GM04503 (cell line): ENCODE measurements at regions not wholly inside any gene's neighbourhood (a gene's known extent, or its start where the extent isn't known, plus 50 kb on each side); places are given as distances from the start of the nearest gene placed in this dataset.

Experiments used
- DNase-seq: peaks from one replicate; pipeline ENCODE4 v3.0.0-alpha.2; 2012; ENCODE audit warnings: low read depth

- no peak for DNase-seq
Observed at GRCh38 chr2:238561230-238561629, 134.5 kb downstream of the ASB1 start.

- no peak for DNase-seq
Observed at GRCh38 chr2:238562446-238562845, 135.7 kb downstream of the ASB1 start.

- no peak for DNase-seq
Observed at GRCh38 chr2:238563551-238563950, 136.8 kb downstream of the ASB1 start.

GRCh38 chr2:238564286-238564920 is 137.7 kb downstream of the ASB1 start:
- no peak for DNase-seq

GRCh38 chr2:238565031-238565430 is 138.3 kb downstream of the ASB1 start:
- DNase-seq = no peak

GRCh38 chr2:238566001-238566645 is 139.4 kb downstream of the ASB1 start:
- DNase-seq = no peak

- no peak for DNase-seq
Observed at GRCh38 chr2:238567067-238567855, 140.5 kb downstream of the ASB1 start.

- no peak for DNase-seq
Observed at GRCh38 chr2:238567996-238568395, 141.3 kb downstream of the ASB1 start.

GRCh38 chr2:238568455-238569440 is 142.0 kb downstream of the ASB1 start:
- no peak for DNase-seq

- no peak for DNase-seq
Observed at GRCh38 chr2:238569507-238570195, 142.9 kb downstream of the ASB1 start.

GRCh38 chr2:238570391-238570790 is 143.7 kb downstream of the ASB1 start:
- no peak for DNase-seq

- DNase-seq = no peak
Observed at GRCh38 chr2:238570926-238571325, 144.2 kb downstream of the ASB1 start.

- DNase-seq = no peak
Observed at GRCh38 chr2:238571661-238572372, 145.1 kb downstream of the ASB1 start.

GRCh38 chr2:238573065-238573778 is 146.5 kb downstream of the ASB1 start:
- no peak for DNase-seq

GRCh38 chr2:238573916-238574315 is 147.2 kb downstream of the ASB1 start:
- no peak for DNase-seq

GRCh38 chr2:238574490-238575271 is 148.0 kb downstream of the ASB1 start:
- DNase-seq = no peak

- DNase-seq = no peak
Observed at GRCh38 chr2:238576674-238577073, 149.9 kb downstream of the ASB1 start.

- DNase-seq = no peak
Observed at GRCh38 chr2:238578256-238578655, 151.5 kb downstream of the ASB1 start.

- no peak for DNase-seq
Observed at GRCh38 chr2:238580486-238580885, 153.8 kb downstream of the ASB1 start.
